Natural killer cell (primary cell): ENCODE measurements at regions not wholly inside any gene's neighbourhood (a gene's known extent, or its start where the extent isn't known, plus 50 kb on each side); places are given as distances from the start of the nearest gene placed in this dataset.

ENCODE experiments used
- ATAC-seq, 3 donors: fragments of 150-1000 bp in 2 of 3; fragments of 200-7000 bp in 1 of 3; cut with Tn5 transposase; 1 replicate in 1 of 3; 2 replicates in 2 of 3; pipeline ENCODE4 v1.10.0; 2021; ENCODE audit warnings: mild to moderate bottlenecking in 2 of 3, moderate library complexity in 2 of 3
- DNase-seq, 2 donors: peaks; one replicate each; pipeline versions ENCODE4 v3.0.0 to v3.0.0-alpha.2; 2013 to 2021; ENCODE audit warnings: mixed read lengths in 1 of 2
- H3K27ac ChIP-seq: one replicate; pipeline ENCODE4 v1.5.1; 2013; ENCODE audit warnings: mild to moderate bottlenecking, low read length
- H3K27me3 ChIP-seq: one replicate; pipeline ENCODE4 v1.6.1; 2013; ENCODE audit warnings: low read length; ENCODE audit not compliant: control insufficient read depth, insufficient read depth
- H3K36me3 ChIP-seq: one replicate; pipeline ENCODE4 v1.6.1; 2013; ENCODE audit warnings: low read length; ENCODE audit not compliant: control insufficient read depth, insufficient read depth
- H3K4me1 ChIP-seq: one replicate; pipeline ENCODE4 v1.6.1; 2013; ENCODE audit warnings: low read length; ENCODE audit not compliant: control insufficient read depth, insufficient read depth
- H3K4me3 ChIP-seq: one replicate; pipeline ENCODE4 v1.5.1; 2013; ENCODE audit warnings: low read length
- H3K9me3 ChIP-seq: one replicate; pipeline ENCODE4 v1.6.1; 2013; ENCODE audit warnings: low read length; ENCODE audit not compliant: control insufficient read depth, insufficient read depth
- H3K27ac Mint-ChIP-seq, 2 donors: one replicate each; pipeline ENCODE4 v1.8.0; 2022; ENCODE audit warnings: mild to moderate bottlenecking in 2 of 2, mixed read lengths in 2 of 2, moderate library complexity in 1 of 2
- H3K27me3 Mint-ChIP-seq, 2 donors: one replicate each; pipeline ENCODE4 v1.8.0; 2022; ENCODE audit warnings: low read depth in 2 of 2, mixed read lengths in 2 of 2
- H3K36me3 Mint-ChIP-seq: one replicate; pipeline ENCODE4 v1.8.0; 2022; ENCODE audit warnings: mixed read lengths
- H3K4me1 Mint-ChIP-seq, 2 donors: one replicate each; pipeline ENCODE4 v1.8.0; 2022; ENCODE audit warnings: mixed read lengths in 2 of 2
- H3K4me3 Mint-ChIP-seq: one replicate; pipeline ENCODE4 v1.8.0; 2022; ENCODE audit warnings: mild to moderate bottlenecking, moderate library complexity, mixed read lengths
- H3K9me3 Mint-ChIP-seq, 2 donors: one replicate each; pipeline ENCODE4 v1.8.0; 2022; ENCODE audit warnings: mixed read lengths in 2 of 2
- WGBS: methylation state at CpG from one replicate; pipeline ENCODE4 v1.1.7; 2013; ENCODE audit warnings: missing lambda C conversion rate; ENCODE audit not compliant: insufficient coverage; 5-methylcytosine and 5-hydroxymethylcytosine counted together
- intact Hi-C: fragments of 100-400 bp; cut with micrococcal nuclease; formaldehyde crosslinking; loops from one replicate; pipeline ENCODE4 v1.14.2; 2022
- TF ChIP-seq, protein P1 (sequence below): fragments of 200-600 bp; IDR thresholded peaks from one replicate; pipeline ENCODE4 v1.8.0; 2022; ENCODE audit warnings: antibody characterized with exemption

DNA sequence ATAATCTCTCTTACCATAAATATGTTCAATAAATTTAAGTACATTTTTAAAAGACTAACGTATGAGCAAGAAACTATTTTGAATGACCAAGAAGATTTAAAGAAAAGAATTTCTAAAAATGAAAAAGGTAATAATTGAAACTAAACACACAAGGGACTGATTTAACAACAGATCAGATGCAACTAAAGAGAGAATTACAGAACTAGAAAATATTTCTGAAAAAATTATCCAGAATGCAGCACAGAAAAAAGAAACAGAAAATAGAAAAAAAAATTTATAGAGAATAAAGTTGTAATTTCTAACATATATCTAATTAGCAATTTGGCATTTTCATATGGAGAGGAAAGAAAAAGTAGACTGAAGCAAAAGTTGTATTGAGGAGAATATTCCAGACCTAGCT is 269.3 kb downstream of the TLE1 start:
- WGBS, result no CpG with 5 or more reads among the region's 1 CpG
- Histone ChIP-seq H3K27ac (no peak overlapping the region), H3K4me3 (no peak overlapping the region), H3K4me1 (no peaks in the 10 kb centered on the region), H3K27me3 (no peaks in the 10 kb centered on the region), H3K9me3 (no peaks in the 10 kb centered on the region), H3K36me3 (no peaks in the 10 kb centered on the region)
- ATAC-seq (no peak), DNase-seq (no peak)
- Mint-ChIP-seq H3K36me3 (no peaks in the 10 kb centered on the region), H3K4me3 (no peak overlapping the region), H3K27ac (no peak overlapping the region), H3K9me3 (peaks cover 0 to 3% of the 10 kb centered on the region in 2 donors), H3K4me1 (no peaks in the 10 kb centered on the region), H3K27me3 (no peaks in the 10 kb centered on the region)
- intact Hi-C loops, result no loop called here
- TF ChIP-seq, protein P1, sequence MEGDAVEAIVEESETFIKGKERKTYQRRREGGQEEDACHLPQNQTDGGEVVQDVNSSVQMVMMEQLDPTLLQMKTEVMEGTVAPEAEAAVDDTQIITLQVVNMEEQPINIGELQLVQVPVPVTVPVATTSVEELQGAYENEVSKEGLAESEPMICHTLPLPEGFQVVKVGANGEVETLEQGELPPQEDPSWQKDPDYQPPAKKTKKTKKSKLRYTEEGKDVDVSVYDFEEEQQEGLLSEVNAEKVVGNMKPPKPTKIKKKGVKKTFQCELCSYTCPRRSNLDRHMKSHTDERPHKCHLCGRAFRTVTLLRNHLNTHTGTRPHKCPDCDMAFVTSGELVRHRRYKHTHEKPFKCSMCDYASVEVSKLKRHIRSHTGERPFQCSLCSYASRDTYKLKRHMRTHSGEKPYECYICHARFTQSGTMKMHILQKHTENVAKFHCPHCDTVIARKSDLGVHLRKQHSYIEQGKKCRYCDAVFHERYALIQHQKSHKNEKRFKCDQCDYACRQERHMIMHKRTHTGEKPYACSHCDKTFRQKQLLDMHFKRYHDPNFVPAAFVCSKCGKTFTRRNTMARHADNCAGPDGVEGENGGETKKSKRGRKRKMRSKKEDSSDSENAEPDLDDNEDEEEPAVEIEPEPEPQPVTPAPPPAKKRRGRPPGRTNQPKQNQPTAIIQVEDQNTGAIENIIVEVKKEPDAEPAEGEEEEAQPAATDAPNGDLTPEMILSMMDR, result no peak

DNA sequence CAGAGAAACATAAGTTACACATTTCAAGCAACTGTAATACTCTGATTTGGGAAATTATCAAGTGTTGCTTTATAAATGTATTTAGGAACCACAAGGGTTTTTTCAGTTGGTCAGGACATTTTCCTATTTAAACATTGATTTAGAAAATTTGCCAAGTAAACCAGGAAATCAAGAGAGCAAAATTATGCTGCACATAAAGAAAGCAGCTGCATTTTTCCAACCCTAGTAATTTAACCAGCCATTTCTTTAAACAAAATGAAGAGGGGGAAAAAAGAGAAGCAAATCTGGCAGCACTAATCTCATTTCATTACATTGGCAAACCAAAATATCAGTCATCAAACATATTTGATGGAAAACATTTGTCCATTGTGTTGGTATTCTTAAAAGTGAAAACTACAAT is 271.4 kb downstream of the TLE1 start:
- Mint-ChIP-seq H3K4me1 (no peaks in the 10 kb centered on the region), H3K27me3 (no peaks in the 10 kb centered on the region), H3K36me3 (no peaks in the 10 kb centered on the region), H3K27ac (no peak overlapping the region), H3K4me3 (no peak overlapping the region), H3K9me3 (peaks cover 0 to 3% of the 10 kb centered on the region in 2 donors)
- H3K4me1 ChIP-seq, result no peaks in the 10 kb centered on the region
- H3K36me3 ChIP-seq, result no peaks in the 10 kb centered on the region
- TF ChIP-seq, protein P1, result no peak
- intact Hi-C loops, result no loop called here
- no peak overlapping the region for H3K4me3 ChIP-seq
- ATAC-seq, result no peak
- no peak overlapping the region for H3K27ac ChIP-seq
- no peaks in the 10 kb centered on the region for H3K27me3 ChIP-seq
- no peak for DNase-seq
- no peaks in the 10 kb centered on the region for H3K9me3 ChIP-seq

DNA sequence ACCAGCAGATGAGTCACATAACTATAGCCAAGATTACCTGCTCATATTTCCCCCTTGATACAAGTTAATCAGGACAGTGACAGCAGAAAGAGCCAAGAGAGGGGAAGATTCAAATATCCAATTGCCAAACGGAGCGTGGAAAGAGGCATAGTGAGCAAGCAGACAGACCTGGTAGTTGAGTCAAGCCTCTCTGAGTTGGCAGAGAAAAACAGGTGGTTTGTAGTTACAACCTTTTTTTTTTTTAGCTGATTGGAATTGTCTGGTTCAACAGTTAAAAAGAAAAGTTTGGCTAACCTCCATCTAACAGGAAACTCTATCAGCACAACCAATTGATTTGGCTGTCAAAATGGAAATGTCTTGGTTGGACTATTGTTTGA is 272.1 kb downstream of the TLE1 start:
- no peak overlapping the region for H3K27ac ChIP-seq
- no peaks in the 10 kb centered on the region for H3K4me1 ChIP-seq
- no peaks in the 10 kb centered on the region for H3K36me3 ChIP-seq
- DNase-seq, result no peak
- no peaks in the 10 kb centered on the region for H3K27me3 Mint-ChIP-seq
- H3K27ac Mint-ChIP-seq, result no peak overlapping the region
- intact Hi-C loops, result no loop called here
- ATAC-seq, result no peak
- H3K36me3 Mint-ChIP-seq, result no peaks in the 10 kb centered on the region
- 81% methylated on average over 2 of the region's 2 CpGs for WGBS
- no peaks in the 10 kb centered on the region for H3K4me1 Mint-ChIP-seq
- H3K27me3 ChIP-seq, result no peaks in the 10 kb centered on the region
- H3K9me3 Mint-ChIP-seq, result peaks cover 0 to 3% of the 10 kb centered on the region in 2 donors
- H3K4me3 Mint-ChIP-seq, result no peak overlapping the region
- no peak overlapping the region for H3K4me3 ChIP-seq
- no peaks in the 10 kb centered on the region for H3K9me3 ChIP-seq
- TF ChIP-seq, protein P1, result no peak

DNA sequence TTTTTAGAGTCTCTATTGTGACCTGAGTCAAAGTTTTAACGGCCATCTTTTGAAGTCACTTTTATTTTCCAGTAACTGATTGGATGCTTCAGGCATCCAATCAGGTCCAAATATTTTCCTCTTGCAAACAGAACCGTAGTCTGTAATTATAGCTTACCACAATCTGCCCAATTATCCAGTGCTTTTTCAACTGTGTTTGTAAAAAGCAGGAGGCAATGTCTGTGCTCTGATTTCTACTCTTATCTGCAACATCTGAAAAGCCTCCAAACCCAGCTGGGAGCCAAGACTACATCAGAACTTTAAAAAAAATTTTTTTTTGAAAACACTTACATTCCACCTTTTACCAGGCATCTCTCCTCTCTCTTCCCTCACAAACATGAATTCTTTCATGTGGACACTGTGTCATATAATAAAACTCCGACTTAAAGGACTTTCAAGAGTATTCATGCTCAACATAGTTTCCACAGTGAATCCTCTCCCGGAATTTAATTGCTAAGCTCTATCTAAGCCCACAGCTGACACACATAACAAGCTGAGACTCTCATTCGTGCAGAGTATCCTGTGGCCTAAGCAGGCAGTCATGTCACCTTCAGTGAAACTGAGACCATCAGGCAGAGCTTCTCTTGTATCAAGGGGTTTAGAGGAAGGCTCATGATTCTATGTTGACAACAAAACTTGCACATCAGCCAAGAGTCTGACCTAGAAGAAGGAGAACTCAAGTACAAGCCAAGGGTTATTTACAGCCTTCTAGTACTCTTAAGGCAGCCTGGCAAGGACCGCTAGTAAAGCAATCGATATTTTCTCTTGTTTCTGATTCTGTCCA is 272.7 kb downstream of the TLE1 start:
- H3K4me1 Mint-ChIP-seq, result no peaks in the 10 kb centered on the region
- H3K27ac ChIP-seq, result no peak overlapping the region
- no peak overlapping the region for H3K4me3 ChIP-seq
- no peaks in the 10 kb centered on the region for H3K36me3 ChIP-seq
- TF ChIP-seq, protein P1, result no peak
- intact Hi-C loops, result no loop called here
- no peak overlapping the region for H3K4me3 Mint-ChIP-seq
- H3K9me3 ChIP-seq, result no peaks in the 10 kb centered on the region
- no peak for DNase-seq
- ATAC-seq, result no peak
- no peaks in the 10 kb centered on the region for H3K27me3 Mint-ChIP-seq
- 86% methylated on average over 7 of the region's 7 CpGs for WGBS
- H3K4me1 ChIP-seq, result no peaks in the 10 kb centered on the region
- no peaks in the 10 kb centered on the region for H3K27me3 ChIP-seq
- no peak overlapping the region for H3K27ac Mint-ChIP-seq
- H3K36me3 Mint-ChIP-seq, result no peaks in the 10 kb centered on the region
- peaks cover 0 to 3% of the 10 kb centered on the region in 2 donors for H3K9me3 Mint-ChIP-seq
